Skeletal muscle satellite cell (primary cell): ENCODE measurements at regions not wholly inside any gene's neighbourhood (a gene's known extent, or its start where the extent isn't known, plus 50 kb on each side); places are given as distances from the start of the nearest gene placed in this dataset.

Source experiments
- H3K27me3 ChIP-seq: 2 replicates; pipeline ENCODE4 v1.7.0; 2013; ENCODE audit warnings: low read length; ENCODE audit not compliant: control insufficient read depth, insufficient read depth
- H3K36me3 ChIP-seq: 2 replicates; pipeline ENCODE4 v1.7.0; 2013; ENCODE audit warnings: mild to moderate bottlenecking, control low read depth, low read length; ENCODE audit not compliant: insufficient read depth
- H3K4me1 ChIP-seq: 2 replicates; pipeline ENCODE4 v1.7.0; 2013; ENCODE audit warnings: low read length; ENCODE audit not compliant: control insufficient read depth, insufficient read depth
- H3K4me2 ChIP-seq: 2 replicates; pipeline ENCODE4 v1.7.0; 2013; ENCODE audit warnings: mild to moderate bottlenecking, low read length
- H3K4me3 ChIP-seq: 2 replicates; pipeline ENCODE4 v1.7.0; 2013; ENCODE audit warnings: low read length
- H3K9ac ChIP-seq: 2 replicates; pipeline ENCODE4 v1.7.0; 2013; ENCODE audit warnings: mild to moderate bottlenecking, low read depth, low read length, moderate library complexity
- H3K9me3 ChIP-seq: replicated peaks from 2 replicates; pipeline ENCODE4 v1.7.0; 2013; ENCODE audit warnings: mild to moderate bottlenecking, control low read depth, low read length

DNA sequence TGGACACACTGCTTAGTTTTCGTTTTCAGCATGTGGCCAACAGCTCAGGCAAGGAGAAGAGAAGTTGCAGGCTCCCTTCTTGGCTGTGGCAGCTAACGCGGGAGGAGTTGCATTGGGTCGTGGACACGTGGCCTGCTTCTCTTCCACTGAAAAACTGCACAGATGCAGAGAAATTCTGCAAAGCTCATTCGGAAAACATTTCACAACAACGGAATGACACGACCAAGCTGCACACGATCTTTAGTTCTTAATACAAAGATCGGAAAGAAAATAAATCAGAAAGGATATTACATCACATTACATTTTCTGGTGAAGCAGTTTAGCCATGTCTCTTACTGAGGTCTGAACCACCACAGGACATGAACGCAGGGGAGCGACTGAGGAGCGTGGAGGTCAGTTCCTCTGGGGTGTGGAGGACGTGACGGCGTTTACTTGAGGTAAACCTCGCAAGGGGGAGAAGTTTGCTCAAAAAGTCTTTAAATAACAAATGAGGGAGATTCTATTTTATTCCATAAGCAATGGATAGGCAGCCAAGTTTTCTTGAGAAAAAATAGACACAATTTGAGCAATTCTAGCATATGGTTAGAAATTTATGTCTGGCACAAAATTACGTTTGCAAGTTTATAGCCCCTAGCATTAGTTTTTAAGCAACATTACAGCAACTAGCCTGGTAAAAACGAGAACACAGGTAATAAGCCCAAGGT, 178.3 kb downstream of the THBS2 start:
- H3K4me1 ChIP-seq: peaks cover 43% of the 10 kb centered on the region
- no peaks in the 10 kb centered on the region for H3K27me3 ChIP-seq
- H3K36me3 ChIP-seq: no peaks in the 10 kb centered on the region
- no peaks in the 10 kb centered on the region for H3K9me3 ChIP-seq
- no peak overlapping the region for H3K4me3 ChIP-seq
- no peak overlapping the region for H3K4me2 ChIP-seq
- H3K9ac ChIP-seq: no peak overlapping the region

DNA sequence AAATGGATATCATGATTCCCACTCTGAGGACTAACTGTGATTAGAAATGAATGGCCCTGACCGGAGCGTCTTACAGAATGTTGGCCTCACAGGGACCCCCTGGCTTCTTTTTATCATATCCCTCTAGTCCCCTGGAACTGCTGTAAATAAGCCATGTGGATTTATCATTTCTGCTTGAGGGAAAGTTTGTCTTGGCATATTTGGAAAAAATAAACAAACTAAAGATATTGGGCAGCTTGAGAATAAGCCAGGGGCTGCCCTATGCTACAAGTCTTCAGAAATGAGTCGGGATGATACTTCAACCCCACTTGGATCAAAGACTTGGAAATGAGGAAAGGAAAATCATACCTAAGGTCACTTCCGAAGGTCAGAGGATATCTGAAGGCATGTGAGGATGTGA, 179.1 kb downstream of the THBS2 start:
- H3K9ac ChIP-seq: no peak overlapping the region
- peaks cover 51% of the 10 kb centered on the region for H3K4me1 ChIP-seq
- no peaks in the 10 kb centered on the region for H3K9me3 ChIP-seq
- no peak overlapping the region for H3K4me3 ChIP-seq
- H3K36me3 ChIP-seq: no peaks in the 10 kb centered on the region
- H3K27me3 ChIP-seq: no peaks in the 10 kb centered on the region
- H3K4me2 ChIP-seq: no peak overlapping the region

DNA sequence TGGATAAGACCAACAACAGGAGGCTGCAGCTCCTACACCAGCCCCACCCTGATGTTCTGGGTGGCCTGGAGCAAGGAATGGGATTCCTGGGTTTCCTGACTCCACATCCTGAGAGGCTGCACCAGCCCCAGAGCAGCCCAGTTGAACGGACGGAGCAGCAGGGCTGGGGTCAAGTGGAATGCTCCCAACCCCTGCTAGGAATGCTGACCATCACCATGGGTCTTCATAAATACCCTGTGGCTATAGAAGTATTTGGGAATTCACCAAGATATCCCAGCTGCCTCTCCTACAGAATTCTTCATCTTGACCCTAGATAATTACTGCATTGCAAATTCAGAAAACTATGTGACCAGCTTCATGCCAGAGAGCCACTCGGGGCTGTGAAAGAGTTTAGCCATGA, 180.3 kb downstream of the THBS2 start:
- Histone ChIP-seq H3K9me3 (no peaks in the 10 kb centered on the region), H3K9ac (peak overlapping the region; percentile 74), H3K4me2 (no peak overlapping the region), H3K27me3 (no peaks in the 10 kb centered on the region), H3K4me3 (no peak overlapping the region), H3K36me3 (no peaks in the 10 kb centered on the region), H3K4me1 (peaks cover 55% of the 10 kb centered on the region)

DNA sequence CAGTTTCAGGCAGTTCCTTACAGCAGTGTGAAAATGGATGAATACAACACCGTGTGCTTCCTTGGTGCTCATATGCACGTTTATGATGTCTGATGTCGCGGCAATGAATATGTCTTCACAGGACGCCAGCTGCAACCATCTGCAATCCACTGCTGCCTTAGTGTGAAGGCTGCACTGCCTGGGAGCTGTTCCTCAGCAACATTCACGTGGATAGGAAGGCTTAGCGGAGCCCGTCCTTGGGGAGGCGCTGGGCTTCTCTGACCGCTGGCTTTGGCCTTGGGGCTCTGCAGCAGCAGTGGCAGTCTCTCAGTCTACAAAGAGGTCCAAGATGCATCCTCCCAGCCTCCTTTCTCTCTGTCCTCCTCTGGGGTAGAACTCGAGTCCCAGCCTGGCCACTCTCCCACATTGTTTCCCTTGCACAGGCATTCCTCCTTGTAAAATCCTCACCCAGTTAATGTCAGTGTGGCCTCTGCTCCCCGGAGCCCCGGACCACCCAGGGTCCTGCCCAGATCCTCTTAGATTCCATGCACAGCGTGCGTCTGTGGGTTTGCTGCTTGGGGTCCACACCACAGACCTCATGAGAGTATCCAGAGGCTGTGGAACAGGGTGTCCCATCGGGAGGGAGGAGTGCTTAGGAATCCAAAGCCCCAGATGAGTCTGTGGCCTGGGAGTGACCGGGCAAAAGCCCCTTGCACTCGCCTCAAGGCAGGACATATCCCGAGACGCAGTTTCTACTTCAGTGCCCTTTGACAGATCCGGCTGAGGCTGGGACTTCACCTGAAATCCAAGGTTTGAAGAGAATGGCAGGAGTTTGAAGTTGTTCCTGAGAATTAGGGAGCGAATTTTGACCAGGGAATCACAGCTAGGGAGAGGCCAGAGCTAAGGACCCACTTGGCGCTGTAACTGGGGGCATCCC, 181.3 kb downstream of the THBS2 start:
- H3K27me3 ChIP-seq: no peaks in the 10 kb centered on the region
- no peak overlapping the region for H3K4me3 ChIP-seq
- peak overlapping the region; percentile 74 for H3K9ac ChIP-seq
- H3K9me3 ChIP-seq: no peaks in the 10 kb centered on the region
- peaks cover 55% of the 10 kb centered on the region for H3K4me1 ChIP-seq
- H3K4me2 ChIP-seq: no peak overlapping the region
- no peaks in the 10 kb centered on the region for H3K36me3 ChIP-seq

DNA sequence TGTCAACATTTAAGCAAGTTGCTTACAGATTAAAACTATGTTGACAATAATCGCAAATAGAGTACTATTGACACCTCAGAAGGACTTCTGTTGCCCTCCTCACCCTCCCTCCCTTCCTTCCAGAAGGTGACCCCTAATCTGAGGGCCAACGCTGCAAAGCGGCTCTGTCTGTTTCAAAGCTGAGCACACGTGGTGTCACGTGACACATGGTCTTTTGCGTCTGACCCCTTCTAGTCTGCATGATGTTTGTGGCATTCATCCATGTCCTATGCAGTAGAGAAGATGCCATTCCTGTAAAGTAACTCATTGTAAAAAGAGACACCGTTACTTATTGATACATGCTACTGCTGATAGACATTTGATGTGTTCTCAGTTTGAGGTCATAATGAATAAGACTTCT, 182.3 kb downstream of the THBS2 start:
- Histone ChIP-seq H3K4me1 (peaks cover 55% of the 10 kb centered on the region), H3K4me3 (no peak overlapping the region), H3K9me3 (no peaks in the 10 kb centered on the region), H3K4me2 (peak overlapping the region; percentile 46), H3K9ac (peak overlapping the region; percentile 74), H3K36me3 (no peaks in the 10 kb centered on the region), H3K27me3 (no peaks in the 10 kb centered on the region)

DNA sequence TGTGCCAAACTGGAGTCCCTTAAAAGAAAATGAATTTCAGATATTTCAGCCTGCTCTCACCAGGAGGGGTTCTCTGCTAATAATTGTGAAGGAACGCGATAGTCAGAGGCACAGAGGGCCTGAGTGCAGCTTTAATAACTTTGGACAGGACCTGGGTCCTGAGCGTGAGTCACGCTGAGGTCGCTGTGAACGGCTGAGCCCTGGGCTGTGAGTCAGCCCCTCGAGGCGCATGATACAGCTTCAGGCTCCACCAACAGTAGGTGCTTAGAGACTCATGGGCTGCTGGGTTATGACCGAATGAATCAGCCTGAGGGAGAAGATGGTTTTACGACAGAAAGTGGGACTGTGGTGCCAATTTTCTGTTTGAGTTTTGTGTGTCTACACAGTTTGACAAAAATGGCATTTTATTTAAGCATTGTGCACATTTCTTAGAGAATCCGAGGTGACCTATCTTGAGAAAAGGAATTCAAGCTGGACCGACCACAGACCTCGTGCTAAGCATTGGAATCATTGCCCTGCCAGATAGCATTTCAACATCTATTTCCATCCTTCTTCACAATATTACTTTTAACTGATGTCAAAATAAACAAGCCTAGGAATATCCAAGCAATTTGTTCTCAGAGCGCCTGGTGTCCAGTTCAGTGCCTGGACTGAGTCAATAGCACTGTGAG, 183.0 kb downstream of the THBS2 start:
- Histone ChIP-seq H3K4me1 (peaks cover 55% of the 10 kb centered on the region), H3K9ac (peak overlapping the region; percentile 74), H3K27me3 (no peaks in the 10 kb centered on the region), H3K4me2 (peak overlapping the region; percentile 58), H3K36me3 (no peaks in the 10 kb centered on the region), H3K4me3 (no peak overlapping the region), H3K9me3 (no peaks in the 10 kb centered on the region)

DNA sequence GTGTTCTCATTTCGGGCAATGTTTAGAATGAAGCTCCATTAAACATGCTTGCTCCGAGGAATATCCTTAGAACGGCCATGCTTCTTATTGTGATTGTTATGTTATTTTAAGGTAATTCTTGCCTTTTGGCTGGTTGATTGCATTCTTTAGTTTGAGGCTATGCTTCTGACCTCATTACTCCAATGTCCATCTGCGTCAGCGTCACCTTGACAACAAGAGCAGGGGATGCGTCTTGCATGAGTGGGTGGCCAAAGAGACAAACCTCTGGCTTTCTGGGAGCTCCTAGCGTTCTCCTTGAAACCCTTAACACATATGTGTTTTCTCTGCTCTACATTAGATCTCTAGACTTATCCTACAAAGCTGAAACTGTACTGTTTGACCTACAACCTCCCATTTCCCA, 184.3 kb downstream of the THBS2 start:
- peaks cover 44% of the 10 kb centered on the region for H3K4me1 ChIP-seq
- no peaks in the 10 kb centered on the region for H3K27me3 ChIP-seq
- no peaks in the 10 kb centered on the region for H3K9me3 ChIP-seq
- no peaks in the 10 kb centered on the region for H3K36me3 ChIP-seq
- peak overlapping the region; percentile 71 for H3K9ac ChIP-seq
- no peak overlapping the region for H3K4me3 ChIP-seq
- no peak overlapping the region for H3K4me2 ChIP-seq

DNA sequence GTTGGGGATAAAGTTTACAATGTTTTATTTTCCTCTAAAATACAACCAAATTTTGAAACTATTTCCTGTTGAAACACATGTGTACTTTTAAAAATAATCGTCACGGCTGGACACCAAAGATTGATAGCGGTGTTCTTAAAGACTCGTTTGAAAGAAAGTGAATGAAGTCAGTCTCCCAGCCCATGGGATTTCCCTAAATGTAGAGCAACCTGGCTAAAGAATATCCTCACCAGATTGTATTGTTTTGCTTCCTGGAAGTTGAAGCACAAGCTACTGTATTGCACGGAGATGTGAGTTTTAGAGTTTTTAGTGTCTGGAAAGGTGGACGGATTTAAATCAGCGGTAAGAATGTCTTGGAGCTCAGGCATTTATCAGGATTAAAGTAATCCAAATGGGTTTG, 189.5 kb downstream of the THBS2 start:
- Histone ChIP-seq H3K27me3 (no peaks in the 10 kb centered on the region), H3K4me3 (no peak overlapping the region), H3K9ac (no peak overlapping the region), H3K36me3 (no peaks in the 10 kb centered on the region), H3K4me2 (no peak overlapping the region), H3K9me3 (no peaks in the 10 kb centered on the region), H3K4me1 (peaks cover under 1% of the 10 kb centered on the region)

DNA sequence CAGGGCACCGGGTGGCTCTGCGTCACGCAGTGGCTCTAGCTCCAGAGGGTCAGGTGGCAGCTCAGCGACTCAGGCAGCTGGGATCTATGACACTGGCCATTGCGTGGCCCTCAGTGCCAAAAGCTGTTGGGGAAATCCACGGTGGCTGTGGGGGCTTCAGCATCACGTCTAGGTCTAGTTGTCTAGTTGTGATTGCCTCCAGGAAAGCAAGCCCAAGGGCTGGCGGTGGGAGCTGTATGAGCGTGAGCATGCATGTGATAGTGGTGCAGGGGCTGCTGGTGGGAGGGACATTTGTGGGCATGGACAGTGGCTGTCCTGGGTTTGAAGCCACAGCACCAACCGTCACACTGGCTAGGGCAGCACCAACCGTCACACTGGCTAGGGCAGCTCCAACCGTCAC, 191.4 kb downstream of the THBS2 start:
- H3K9ac ChIP-seq: no peak overlapping the region
- H3K4me3 ChIP-seq: no peak overlapping the region
- H3K4me2 ChIP-seq: no peak overlapping the region
- no peaks in the 10 kb centered on the region for H3K9me3 ChIP-seq
- no peaks in the 10 kb centered on the region for H3K4me1 ChIP-seq
- no peaks in the 10 kb centered on the region for H3K27me3 ChIP-seq
- no peaks in the 10 kb centered on the region for H3K36me3 ChIP-seq

DNA sequence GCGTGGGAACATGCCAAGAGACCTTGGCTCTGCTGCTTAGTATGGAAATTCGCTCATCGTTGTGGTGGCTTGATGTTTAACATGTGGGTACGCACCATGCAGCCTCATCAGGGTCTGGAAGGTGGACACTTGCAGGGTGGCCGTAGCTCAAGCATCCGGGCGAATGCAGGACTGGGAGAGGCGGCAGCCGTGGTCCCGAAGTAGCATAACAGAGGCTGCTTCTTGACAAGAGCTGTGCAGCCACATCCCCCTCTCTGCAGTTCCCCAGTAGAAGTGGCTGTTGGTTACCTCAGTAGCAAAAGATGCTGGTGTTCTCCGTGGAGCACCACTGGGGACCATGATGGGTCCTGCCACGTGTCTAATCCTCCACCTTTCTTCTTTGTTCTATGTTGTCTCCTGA, 195.0 kb downstream of the THBS2 start:
- Histone ChIP-seq H3K4me2 (no peak overlapping the region), H3K4me1 (no peaks in the 10 kb centered on the region), H3K27me3 (no peaks in the 10 kb centered on the region), H3K4me3 (no peak overlapping the region), H3K36me3 (no peaks in the 10 kb centered on the region), H3K9me3 (no peaks in the 10 kb centered on the region), H3K9ac (no peak overlapping the region)

DNA sequence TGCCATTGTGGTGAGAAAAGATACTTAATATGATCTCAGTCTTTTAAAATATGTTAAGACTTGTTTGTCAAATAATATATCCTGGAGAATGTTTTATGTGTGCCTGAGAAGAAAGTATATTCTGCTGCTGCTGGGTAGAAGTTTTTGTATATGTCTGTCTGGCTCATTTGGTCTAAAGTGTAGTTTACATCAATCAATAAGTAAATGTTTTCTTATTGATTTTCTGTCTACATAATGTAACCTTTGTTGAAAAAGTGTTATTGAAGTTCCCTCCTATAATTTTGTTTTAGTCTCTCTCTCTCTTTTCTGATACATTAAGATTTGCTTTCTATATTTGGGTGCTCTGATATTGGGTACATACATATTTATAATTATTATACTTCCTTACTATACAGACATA, 201.2 kb downstream of the THBS2 start:
- H3K4me1 ChIP-seq: no peaks in the 10 kb centered on the region
- H3K36me3 ChIP-seq: no peaks in the 10 kb centered on the region
- H3K9me3 ChIP-seq: no peaks in the 10 kb centered on the region

More for the DNA sequence above, 201.2 kb downstream of the THBS2 start:
- Histone ChIP-seq H3K27me3 (no peaks in the 10 kb centered on the region), H3K4me2 (no peak overlapping the region), H3K4me3 (no peak overlapping the region), H3K9ac (no peak overlapping the region)
